IPS-18a (cell line): ENCODE measurements at regions not wholly inside any gene's neighbourhood (a gene's known extent, or its start where the extent isn't known, plus 50 kb on each side); places are given as distances from the start of the nearest gene placed in this dataset.
"Not testable (repeated sequence)": the region's sequence is repeated elsewhere in the genome, so short reads cannot be mapped to it uniquely, and the experiment has no call there.

Source experiments
- H3K27ac ChIP-seq: one replicate; pipeline ENCODE4 v1.5.1; 2013; ENCODE audit warnings: low read length
- H3K27me3 ChIP-seq: one replicate; pipeline ENCODE4 v1.6.1; 2013; ENCODE audit warnings: mild to moderate bottlenecking, low read length; ENCODE audit not compliant: control insufficient read depth, insufficient read depth
- H3K36me3 ChIP-seq: one replicate; pipeline ENCODE4 v1.6.1; 2013; ENCODE audit warnings: low read depth, low read length; ENCODE audit not compliant: control insufficient read depth
- H3K4me1 ChIP-seq: one replicate; pipeline ENCODE4 v1.6.1; 2013; ENCODE audit warnings: low read depth, low read length; ENCODE audit not compliant: control insufficient read depth
- H3K4me3 ChIP-seq: one replicate; pipeline ENCODE4 v1.5.1; 2013; ENCODE audit warnings: low read length
- H3K9ac ChIP-seq: one replicate; pipeline ENCODE4 v1.6.1; 2013; ENCODE audit warnings: mild to moderate bottlenecking, low read length, moderate library complexity
- H3K9me3 ChIP-seq: one replicate; pipeline ENCODE4 v1.6.1; 2013; ENCODE audit warnings: low read depth, low read length; ENCODE audit not compliant: control insufficient read depth

- no peaks in the 10 kb centered on the region for H3K36me3 ChIP-seq
- no peaks in the 10 kb centered on the region for H3K27me3 ChIP-seq
- no peak overlapping the region for H3K27ac ChIP-seq
- H3K4me1 ChIP-seq = peaks cover 6% of the 10 kb centered on the region
- no peak overlapping the region for H3K9ac ChIP-seq
- H3K4me3 ChIP-seq = no peak overlapping the region
- H3K9me3 ChIP-seq = no peaks in the 10 kb centered on the region
Measured at GRCh38 chr18:8899000-8899399, 193.6 kb downstream of the MTCL1 start.

- H3K27me3 ChIP-seq = no peaks in the 10 kb centered on the region
- no peaks in the 10 kb centered on the region for H3K36me3 ChIP-seq
- H3K9ac ChIP-seq = no peak overlapping the region
- no peak overlapping the region for H3K27ac ChIP-seq
- no peaks in the 10 kb centered on the region for H3K9me3 ChIP-seq
- H3K4me1 ChIP-seq = peaks cover 6% of the 10 kb centered on the region
- H3K4me3 ChIP-seq = no peak overlapping the region
Measured at GRCh38 chr18:8900552-8900951, 195.2 kb downstream of the MTCL1 start.

- Histone ChIP-seq H3K4me3 (no peak overlapping the region), H3K27me3 (no peaks in the 10 kb centered on the region), H3K27ac (no peak overlapping the region), H3K36me3 (no peaks in the 10 kb centered on the region), H3K4me1 (peaks cover 6% of the 10 kb centered on the region), H3K9me3 (no peaks in the 10 kb centered on the region), H3K9ac (no peak overlapping the region)
Measured at GRCh38 chr18:8901019-8901418, 195.7 kb downstream of the MTCL1 start.

- Histone ChIP-seq H3K4me3 (no peak overlapping the region), H3K9me3 (no peaks in the 10 kb centered on the region), H3K9ac (no peak overlapping the region)
Measured at GRCh38 chr18:8904316-8904715, 198.2 kb upstream of the NDUFV2 start.

GRCh38 chr18:8908792-8909510 is 193.5 kb upstream of the NDUFV2 start:
- Histone ChIP-seq H3K9me3 (no peaks in the 10 kb centered on the region), H3K4me1 (peaks cover 7% of the 10 kb centered on the region), H3K9ac (no peak overlapping the region), H3K36me3 (no peaks in the 10 kb centered on the region), H3K27me3 (no peaks in the 10 kb centered on the region), H3K4me3 (no peak overlapping the region), H3K27ac (no peak overlapping the region)

More at GRCh38 chr18:8904316-8904715, 198.2 kb upstream of the NDUFV2 start:
- H3K27me3 ChIP-seq = no peaks in the 10 kb centered on the region
- no peaks in the 10 kb centered on the region for H3K36me3 ChIP-seq
- H3K27ac ChIP-seq = no peak overlapping the region
- H3K4me1 ChIP-seq = peaks cover 6% of the 10 kb centered on the region

- H3K27ac ChIP-seq = no peak overlapping the region
- no peaks in the 10 kb centered on the region for H3K9me3 ChIP-seq
- no peak overlapping the region for H3K9ac ChIP-seq
- H3K36me3 ChIP-seq = no peaks in the 10 kb centered on the region
- H3K4me1 ChIP-seq = peaks cover 7% of the 10 kb centered on the region
- H3K27me3 ChIP-seq = no peaks in the 10 kb centered on the region
- no peak overlapping the region for H3K4me3 ChIP-seq
Measured at GRCh38 chr18:8910186-8910822, 192.2 kb upstream of the NDUFV2 start.

- Histone ChIP-seq H3K9ac (no peak overlapping the region), H3K4me1 (peaks cover 7% of the 10 kb centered on the region), H3K4me3 (no peak overlapping the region), H3K27me3 (no peaks in the 10 kb centered on the region), H3K36me3 (no peaks in the 10 kb centered on the region), H3K9me3 (no peaks in the 10 kb centered on the region), H3K27ac (no peak overlapping the region)
Measured at GRCh38 chr18:8910843-8911242, 191.7 kb upstream of the NDUFV2 start.

GRCh38 chr18:8911408-8912340 is 190.8 kb upstream of the NDUFV2 start:
- Histone ChIP-seq H3K36me3 (no peaks in the 10 kb centered on the region), H3K9me3 (no peaks in the 10 kb centered on the region), H3K4me3 (no peak overlapping the region), H3K9ac (no peak overlapping the region), H3K4me1 (peaks cover 7% of the 10 kb centered on the region), H3K27me3 (no peaks in the 10 kb centered on the region), H3K27ac (no peak overlapping the region)

- no peaks in the 10 kb centered on the region for H3K27me3 ChIP-seq
- no peak overlapping the region for H3K27ac ChIP-seq
- H3K4me3 ChIP-seq = no peak overlapping the region
- no peaks in the 10 kb centered on the region for H3K36me3 ChIP-seq
- H3K4me1 ChIP-seq = peaks cover 7% of the 10 kb centered on the region
- H3K9me3 ChIP-seq = no peaks in the 10 kb centered on the region
- H3K9ac ChIP-seq = no peak overlapping the region
Measured at GRCh38 chr18:8912348-8913326, 189.9 kb upstream of the NDUFV2 start.

- H3K27ac ChIP-seq, H3K4me1 ChIP-seq, H3K36me3 ChIP-seq, H3K4me3 ChIP-seq, H3K9ac ChIP-seq, H3K27me3 ChIP-seq, H3K9me3 ChIP-seq: not testable (repeated sequence)
Measured at GRCh38 chr18:8913606-8914403, 188.7 kb upstream of the NDUFV2 start.
